Stimulated activated CD8-positive, alpha-beta memory T cell treated with anti-CD3 and anti-CD28 coated beads, Interleukin-12 subunit alpha, Interleukin-12 subunit beta, amount 100 ng/mL, for 1 hour (primary cell): ENCODE measurements at regions not wholly inside any gene's neighbourhood (a gene's known extent, or its start where the extent isn't known, plus 50 kb on each side); places are given as distances from the start of the nearest gene placed in this dataset.
"Not testable (repeated sequence)": the region's sequence is repeated elsewhere in the genome, so short reads cannot be mapped to it uniquely, and the experiment has no call there.

Source experiments
- DNase-seq: peaks from one replicate; pipeline ENCODE4 v3.0.0-alpha.2; 2020; ENCODE audit warnings: low read depth

DNA sequence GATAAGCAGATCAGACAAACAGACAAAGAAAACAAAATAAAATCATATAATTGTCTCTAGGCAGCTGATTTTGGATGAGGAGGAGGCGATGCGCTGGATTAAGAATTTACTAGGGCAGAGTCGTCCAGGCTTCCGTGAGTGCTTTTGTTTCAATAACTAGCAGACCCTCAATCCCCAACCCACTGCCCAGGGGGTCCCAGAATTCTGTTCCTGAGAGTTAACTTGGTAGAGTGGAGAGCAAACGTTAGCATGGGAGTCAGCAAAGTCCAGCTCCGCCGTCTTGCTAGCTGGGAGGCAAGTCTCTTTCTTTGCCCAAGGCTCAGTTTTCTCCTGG is 95.5 kb upstream of the TBX5 start:
- DNase-seq, result no peak

GRCh38 chr12:114500775-114501473 is 95.0 kb upstream of the TBX5 start:
- DNase-seq, result no peak

GRCh38 chr12:114500131-114500530 is 94.2 kb upstream of the TBX5 start:
- no peak for DNase-seq

DNA sequence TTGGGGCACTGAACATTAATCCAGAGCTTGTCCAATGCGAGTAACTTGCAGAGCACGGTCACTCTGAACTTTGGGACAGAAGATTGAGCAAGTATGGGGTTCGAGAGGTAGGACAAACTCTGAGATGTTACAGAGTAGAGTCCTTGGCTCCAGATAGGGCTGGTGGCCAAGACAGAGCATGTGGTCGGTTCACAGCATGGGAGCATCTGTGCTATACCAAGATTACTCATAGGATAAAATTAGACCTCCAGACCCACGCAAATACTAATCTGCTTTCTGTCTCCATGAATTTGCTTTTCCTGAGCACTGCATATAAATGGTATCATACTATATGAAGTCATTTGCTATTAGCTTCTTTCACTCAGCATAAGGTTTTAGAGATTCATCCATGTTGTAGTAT is 93.4 kb upstream of the TBX5 start:
- no peak for DNase-seq

DNA sequence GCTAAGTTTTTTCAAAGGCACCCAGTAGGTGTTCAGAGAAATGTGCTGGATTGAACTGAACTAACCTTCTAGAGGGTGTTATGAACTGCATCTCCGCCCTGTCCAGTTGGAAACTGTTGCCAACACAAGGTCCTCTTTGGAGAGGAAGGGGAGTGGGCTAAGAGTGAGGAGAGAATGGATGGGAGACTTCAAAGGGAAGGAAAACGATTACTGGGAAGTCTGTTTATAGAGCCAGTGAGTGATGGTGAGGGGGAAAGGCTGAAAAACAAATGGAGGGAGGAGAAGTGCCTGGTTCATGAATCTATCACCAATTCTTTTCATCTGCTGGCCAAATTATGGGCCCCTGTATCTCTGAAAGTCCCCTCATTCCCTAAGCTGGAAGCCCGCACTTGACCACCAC is 86.0 kb upstream of the TBX5 start:
- DNase-seq, result no peak

GRCh38 chr12:114484822-114485459 is 79.0 kb upstream of the TBX5 start:
- DNase-seq, result not testable (repeated sequence)

GRCh38 chr12:114483996-114484395 is 78.1 kb upstream of the TBX5 start:
- DNase-seq, result no peak

DNA sequence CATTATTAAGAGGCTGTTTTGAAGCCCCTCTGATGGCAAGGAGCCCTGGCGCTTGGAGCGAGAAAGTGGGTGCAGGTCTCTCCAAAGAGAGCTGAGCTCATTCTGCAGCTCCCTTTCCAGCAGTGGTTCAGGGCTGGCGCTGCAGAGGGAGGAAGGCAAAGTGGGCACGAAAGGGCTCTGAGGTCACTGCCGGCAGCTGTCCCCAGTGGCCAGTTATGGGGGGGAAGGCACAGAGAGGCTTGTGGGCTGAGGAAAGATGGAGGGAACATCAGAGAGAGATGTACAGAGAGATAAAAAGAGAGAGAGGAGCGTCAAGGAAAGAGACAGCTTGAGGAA is 75.2 kb upstream of the TBX5 start:
- DNase-seq, result no peak

DNA sequence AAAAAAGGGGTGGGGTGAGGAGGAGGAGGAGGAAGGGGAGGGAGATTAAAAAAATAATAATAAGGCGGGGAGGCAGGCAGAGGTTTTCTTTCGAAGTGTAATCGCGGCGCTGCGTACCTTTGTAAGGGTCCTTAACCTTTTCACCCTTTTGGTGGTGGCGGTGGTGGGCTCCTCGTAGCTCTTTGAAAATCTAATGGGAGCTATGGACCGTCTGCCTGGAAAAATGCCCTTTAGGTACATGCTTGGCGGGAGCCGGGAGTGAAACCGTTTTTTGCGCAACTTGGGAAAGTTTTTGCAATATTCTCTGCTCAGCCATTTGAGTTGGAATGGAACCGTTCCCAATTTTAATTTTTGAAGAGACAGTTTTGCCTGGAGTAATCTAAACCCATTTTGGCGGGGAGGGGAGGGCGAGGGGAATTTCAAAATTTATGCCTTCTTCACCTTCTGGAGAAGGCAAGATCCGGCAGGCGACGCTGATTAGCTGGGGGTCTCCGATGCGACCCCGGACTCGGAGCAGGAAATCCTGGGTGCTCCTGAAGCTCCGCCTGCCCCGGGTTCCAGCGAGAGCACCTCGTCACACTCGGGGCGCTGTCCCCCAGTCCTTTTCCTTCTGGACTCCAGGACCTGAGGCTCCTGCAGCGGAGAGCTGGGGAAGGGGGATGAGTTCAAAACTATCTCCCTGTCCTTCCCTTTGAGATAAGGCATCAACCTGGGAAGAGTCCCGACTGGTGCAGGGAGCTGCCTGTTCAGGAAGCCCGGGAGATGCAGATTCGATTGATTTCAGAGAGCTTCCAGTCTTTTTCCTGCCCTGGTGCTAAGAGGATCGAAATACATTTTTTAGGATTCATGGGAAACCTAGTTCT is 74.6 kb upstream of the TBX5 start:
- no peak for DNase-seq

- no peak for DNase-seq
Observed at GRCh38 chr12:114479831-114480230, 73.9 kb upstream of the TBX5 start.

- no peak for DNase-seq
Observed at GRCh38 chr12:114478865-114479264, 72.9 kb upstream of the TBX5 start.

DNA sequence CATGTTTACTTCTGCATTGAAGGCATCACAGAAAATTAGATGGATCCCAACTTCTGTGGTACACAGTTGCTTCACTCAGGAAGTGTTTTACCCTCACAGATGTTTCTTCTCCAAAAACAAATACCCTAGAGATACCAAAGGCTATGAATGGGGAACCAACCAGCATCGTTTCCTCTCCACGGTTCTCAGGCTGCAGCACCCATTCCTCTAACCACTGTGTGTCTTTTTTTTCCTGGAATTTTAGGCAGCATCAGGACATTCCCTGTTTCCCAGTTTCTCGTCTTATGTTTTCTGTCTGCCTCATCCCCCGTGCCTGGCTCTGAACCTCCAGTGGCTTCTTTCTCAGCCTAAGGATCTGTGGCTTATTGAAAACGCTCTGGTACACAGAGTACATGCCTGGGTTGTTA is 72.0 kb upstream of the TBX5 start:
- DNase-seq, result no peak

DNA sequence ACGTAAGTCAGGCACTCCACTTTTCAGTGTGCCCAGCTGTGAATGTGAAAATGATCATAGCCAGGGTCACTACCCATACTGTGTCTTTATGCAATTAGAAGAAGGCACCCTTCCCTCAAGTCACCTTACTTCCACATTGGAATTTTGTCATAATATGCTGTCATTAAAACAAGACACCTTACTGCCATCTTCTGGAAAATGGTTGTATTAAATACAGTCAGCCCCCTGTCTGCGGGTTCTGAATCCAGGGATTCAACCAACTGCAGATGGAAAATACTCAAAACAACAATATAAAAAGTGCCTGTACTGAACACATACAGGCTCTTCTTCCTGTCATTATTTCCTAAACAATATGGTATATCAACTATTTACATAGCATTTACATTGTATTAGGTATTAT is 70.2 kb upstream of the TBX5 start:
- DNase-seq, result no peak

DNA sequence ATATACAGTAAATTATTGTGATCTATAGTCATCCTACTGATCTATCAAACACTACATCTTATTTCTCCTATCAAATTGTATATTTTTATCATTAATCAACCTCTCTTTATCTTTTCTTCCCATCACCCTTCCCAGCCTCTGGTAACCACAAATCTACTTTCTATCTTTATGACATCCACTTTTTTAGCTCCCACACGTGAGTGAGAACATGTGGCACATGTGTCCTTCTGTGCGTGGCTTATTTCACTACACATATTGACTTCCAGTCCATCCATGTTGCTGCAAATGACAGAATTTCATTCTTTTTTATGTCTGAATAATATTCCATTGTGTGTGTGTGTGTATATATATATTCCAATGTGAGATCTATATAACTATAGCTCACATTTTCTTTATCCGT is 67.8 kb upstream of the TBX5 start:
- no peak for DNase-seq

DNA sequence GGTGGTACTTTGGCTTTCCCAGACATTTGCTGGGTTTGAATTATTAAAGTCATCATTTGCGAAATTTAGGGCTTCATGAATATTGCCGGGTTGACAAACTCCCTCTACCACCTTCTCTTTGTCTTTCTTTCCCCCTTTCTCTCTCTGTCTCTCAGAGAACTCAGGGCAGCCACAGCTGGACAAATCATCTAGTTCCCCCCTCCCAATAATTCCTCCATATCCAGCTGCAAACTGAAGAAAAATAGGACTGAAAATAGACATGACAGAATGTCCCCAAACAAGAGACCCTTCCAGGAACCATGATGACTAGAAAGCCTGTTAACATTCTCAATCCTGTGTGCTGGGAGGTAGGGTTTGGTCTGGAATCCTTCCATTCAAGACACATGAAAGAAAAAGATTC is 67.1 kb upstream of the TBX5 start:
- DNase-seq, result no peak

GRCh38 chr12:114457620-114458019 is 51.7 kb upstream of the TBX5 start:
- DNase-seq, result no peak
